ENCODE measurements at regions not wholly inside any gene's neighbourhood (a gene's known extent, or its start where the extent isn't known, plus 50 kb on each side); places are given as distances from the start of the nearest gene placed in this dataset.

- H3K9me3 ChIP-seq (ENCODE audit: severe bottlenecking): no peaks in the 10 kb centered on the region
- no peak overlapping the region for H3K4me3 ChIP-seq (ENCODE audit: low read depth, low read length)
- no peaks in the 10 kb centered on the region for H3K27me3 ChIP-seq (ENCODE audit: insufficient read depth, low read depth, severe bottlenecking)
- no peak for DNase-seq
- TF ChIP-seq CTCF (IDR thresholded peaks at IDR 0.05; ENCODE audit: low read depth, low read length): no peak
- H3K27ac ChIP-seq: no peak overlapping the region
- H3K36me3 ChIP-seq: no peaks in the 10 kb centered on the region
These were observed 107.0 kb downstream of the DDIT4L start for GRCh38 chr4:100083289-100083688.

GRCh38 chr4:100082852-100083251, 107.4 kb downstream of the DDIT4L start:
- no peaks in the 10 kb centered on the region for H3K27me3 ChIP-seq (ENCODE audit: insufficient read depth, low read depth, severe bottlenecking)
- no peak overlapping the region for H3K4me3 ChIP-seq (ENCODE audit: low read depth, low read length)
- no peaks in the 10 kb centered on the region for H3K36me3 ChIP-seq
- no peak overlapping the region for H3K27ac ChIP-seq
- no peak for DNase-seq
- no peaks in the 10 kb centered on the region for H3K9me3 ChIP-seq (ENCODE audit: severe bottlenecking)
- TF ChIP-seq CTCF (IDR thresholded peaks at IDR 0.05; ENCODE audit: low read depth, low read length): no peak

GRCh38 chr4:100081491-100081890, 108.8 kb downstream of the DDIT4L start:
- Histone ChIP-seq H3K4me3 (ENCODE audit: low read depth, low read length) (no peak overlapping the region), H3K36me3 (no peaks in the 10 kb centered on the region), H3K9me3 (ENCODE audit: severe bottlenecking) (no peaks in the 10 kb centered on the region), H3K27me3 (ENCODE audit: insufficient read depth, low read depth, severe bottlenecking) (no peaks in the 10 kb centered on the region), H3K27ac (no peak overlapping the region)
- DNase-seq: no peak
- no peak for TF ChIP-seq CTCF (IDR thresholded peaks at IDR 0.05; ENCODE audit: low read depth, low read length)

DNA sequence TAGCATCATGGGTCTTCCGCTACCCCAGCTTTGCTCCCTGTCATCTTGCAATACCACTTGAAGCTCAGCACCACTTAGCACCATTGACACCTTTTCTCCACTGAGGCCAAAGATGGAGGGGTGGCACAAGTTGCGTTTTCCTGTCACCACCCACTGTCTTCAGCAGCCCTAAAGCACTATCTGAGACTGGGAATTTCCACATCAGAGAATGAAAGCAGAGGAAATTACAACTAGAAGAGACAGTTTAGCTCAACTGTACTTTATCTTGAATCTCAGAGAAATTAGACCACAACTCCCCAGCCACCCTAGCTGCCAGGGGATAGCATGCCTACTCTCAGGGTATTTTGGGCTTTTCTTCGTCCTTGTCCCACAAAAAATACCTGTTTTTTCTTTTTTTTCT, 111.0 kb downstream of the DDIT4L start:
- Histone ChIP-seq H3K4me3 (ENCODE audit: low read depth, low read length) (no peak overlapping the region), H3K36me3 (no peaks in the 10 kb centered on the region), H3K9me3 (ENCODE audit: severe bottlenecking) (no peaks in the 10 kb centered on the region), H3K27me3 (ENCODE audit: insufficient read depth, low read depth, severe bottlenecking) (no peaks in the 10 kb centered on the region), H3K27ac (no peak overlapping the region)
- TF ChIP-seq CTCF (IDR thresholded peaks at IDR 0.05; ENCODE audit: low read depth, low read length): no peak
- DNase-seq: no peak

DNA sequence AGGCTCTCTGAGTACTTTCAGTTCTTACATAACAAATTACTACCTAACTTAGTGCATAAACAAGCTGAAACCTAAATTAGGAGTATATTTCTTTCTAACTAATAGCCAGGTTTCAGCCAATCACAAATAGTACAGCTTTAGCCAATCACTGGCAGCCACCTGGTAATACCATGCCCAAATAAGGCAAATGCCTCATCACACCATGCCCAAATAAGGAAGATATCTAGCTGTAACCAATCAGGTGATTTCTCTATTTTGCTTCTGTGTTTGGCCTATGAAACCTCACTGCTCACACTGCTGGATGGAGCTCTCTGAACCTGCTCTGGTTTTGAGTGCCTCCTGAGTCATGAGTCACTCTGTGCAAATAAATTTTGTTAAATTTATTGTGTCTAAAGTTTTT, 113.5 kb downstream of the DDIT4L start:
- Histone ChIP-seq H3K27ac (no peak overlapping the region), H3K4me3 (ENCODE audit: low read depth, low read length) (no peak overlapping the region), H3K36me3 (no peaks in the 10 kb centered on the region), H3K9me3 (ENCODE audit: severe bottlenecking) (no peaks in the 10 kb centered on the region), H3K27me3 (ENCODE audit: insufficient read depth, low read depth, severe bottlenecking) (no peaks in the 10 kb centered on the region)
- TF ChIP-seq CTCF (IDR thresholded peaks at IDR 0.05; ENCODE audit: low read depth, low read length): no peak
- no peak for DNase-seq

- no peaks in the 10 kb centered on the region for H3K9me3 ChIP-seq (ENCODE audit: severe bottlenecking)
- no peak overlapping the region for H3K4me3 ChIP-seq (ENCODE audit: low read depth, low read length)
- H3K27ac ChIP-seq: no peak overlapping the region
- H3K27me3 ChIP-seq (ENCODE audit: insufficient read depth, low read depth, severe bottlenecking): no peaks in the 10 kb centered on the region
- TF ChIP-seq CTCF (IDR thresholded peaks at IDR 0.05; ENCODE audit: low read depth, low read length): no peak
- no peak for DNase-seq
- no peaks in the 10 kb centered on the region for H3K36me3 ChIP-seq
These were observed 114.6 kb downstream of the DDIT4L start for GRCh38 chr4:100075486-100076270.
